Kasumi-1 (cell line): ENCODE measurements at regions not wholly inside any gene's neighbourhood (a gene's known extent, or its start where the extent isn't known, plus 50 kb on each side); places are given as distances from the start of the nearest gene placed in this dataset.
A peak's percentile ranks its signal among the peaks of the same experiment; 100 is the strongest.

Experiments used
- DNase-seq, 2 experiments: peaks; one replicate each; lab custom pipeline; 2025; lab: John Stamatoyannopoulos, UW

GRCh38 chr13:105979131-105980011 lies 556.1 kb downstream of the EFNB2 start:
- DNase-seq = no peak

GRCh38 chr13:105974380-105974779 lies 561.1 kb downstream of the EFNB2 start:
- DNase-seq = no peak

- no peak for DNase-seq
Observed at GRCh38 chr13:105972811-105973590, 562.5 kb downstream of the EFNB2 start.

GRCh38 chr13:105972306-105972721 lies 563.1 kb downstream of the EFNB2 start:
- DNase-seq = no peak

GRCh38 chr13:105971738-105972137 lies 563.7 kb downstream of the EFNB2 start:
- no peak for DNase-seq

GRCh38 chr13:105971312-105971711 lies 564.1 kb downstream of the EFNB2 start:
- DNase-seq = no peak

GRCh38 chr13:105969761-105970160 lies 565.7 kb downstream of the EFNB2 start:
- DNase-seq = no peak

- DNase-seq = no peak
Observed at GRCh38 chr13:105965910-105966309, 569.6 kb downstream of the EFNB2 start.

GRCh38 chr13:105962080-105962479 lies 573.4 kb downstream of the EFNB2 start:
- DNase-seq = no peak

- DNase-seq = peak in 1 of 2 experiments; percentile 13
Observed at GRCh38 chr13:105961438-105961837, 574.0 kb downstream of the EFNB2 start.

- DNase-seq = no peak
Observed at GRCh38 chr13:105960326-105960725, 575.1 kb downstream of the EFNB2 start.

GRCh38 chr13:105959876-105960275 lies 575.6 kb downstream of the EFNB2 start:
- no peak for DNase-seq

GRCh38 chr13:105957769-105958438 lies 577.6 kb downstream of the EFNB2 start:
- no peak for DNase-seq

GRCh38 chr13:105956921-105957320 lies 578.5 kb downstream of the EFNB2 start:
- DNase-seq = no peak

GRCh38 chr13:105952973-105953290 lies 582.5 kb downstream of the EFNB2 start:
- no peak for DNase-seq

GRCh38 chr13:105952233-105952972 lies 583.1 kb downstream of the EFNB2 start:
- peak in 1 of 2 experiments; percentile 22 for DNase-seq

GRCh38 chr13:105948143-105948542 lies 587.3 kb downstream of the EFNB2 start:
- DNase-seq = no peak

GRCh38 chr13:105940882-105941281 lies 594.6 kb downstream of the EFNB2 start:
- no peak for DNase-seq

GRCh38 chr13:105937451-105937850 lies 598.0 kb downstream of the EFNB2 start:
- peak in 1 of 2 experiments; percentile 4 for DNase-seq

- DNase-seq = no peak
Observed at GRCh38 chr13:105936816-105937215, 598.6 kb downstream of the EFNB2 start.

- no peak for DNase-seq
Observed at GRCh38 chr13:105929505-105929904, 606.0 kb downstream of the EFNB2 start.

- no peak for DNase-seq
Observed at GRCh38 chr13:105928901-105929300, 606.6 kb downstream of the EFNB2 start.
